Upper lobe of left lung (tissue), 6 donors: ENCODE measurements at regions not wholly inside any gene's neighbourhood (a gene's known extent, or its start where the extent isn't known, plus 50 kb on each side); places are given as distances from the start of the nearest gene placed in this dataset.

Source experiments
- ATAC-seq, 2 donors: fragments of 200-7000 bp; cut with Tn5 transposase; one replicate each; pipeline ENCODE4 v1.9.1; 2022; ENCODE audit warnings: mild to moderate bottlenecking in 2 of 2, moderate library complexity in 2 of 2; ENCODE audit not compliant: low FRiP score in 2 of 2
- DNase-seq, 2 donors: peaks; one replicate each; pipeline ENCODE4 v3.0.0-alpha.2; 2019 to 2020
- H3K27ac ChIP-seq, 4 donors: fragments of 200-600 bp; sonication (generic); one replicate each; pipeline ENCODE4 v1.5.1; 2016 to 2019
- H3K27me3 ChIP-seq, 4 donors: fragments of 200-600 bp; sonication (generic); one replicate each; pipeline ENCODE4 v1.5.1; 2017 to 2019
- H3K36me3 ChIP-seq, 4 donors: fragments of 200-600 bp; sonication (generic); one replicate each; pipeline ENCODE4 v1.5.1; 2016 to 2019
- H3K4me1 ChIP-seq, 4 donors: fragments of 200-600 bp; sonication (generic); one replicate each; pipeline ENCODE4 v1.5.1; 2018 to 2019
- H3K4me3 ChIP-seq, 4 donors: fragments of 200-600 bp; sonication (generic); one replicate each; pipeline ENCODE4 v1.5.1; 2017 to 2019; ENCODE audit warnings: mild to moderate bottlenecking in 2 of 4, moderate library complexity in 1 of 4
- H3K9me3 ChIP-seq, 4 donors: fragments of 200-600 bp; sonication (generic); one replicate each; pipeline ENCODE4 v1.5.1; 2018 to 2019
- CTCF ChIP-seq, 6 experiments: fragments of 450-650 bp in 4 of 6; fragments of 200-600 bp in 2 of 6; sonication (generic) in 2 of 6; IDR thresholded peaks; one replicate each; pipeline ENCODE4 v1.5.1; 2016 to 2019; ENCODE audit warnings: antibody characterized with exemption in 6 of 6
- EP300 ChIP-seq, 4 donors: sonication (generic); formaldehyde crosslinking; IDR thresholded peaks; one replicate each; pipeline ENCODE4 v1.5.1; 2017; ENCODE audit warnings: antibody characterized with exemption in 4 of 4, control low read depth in 2 of 4
- POLR2A ChIP-seq, 4 donors: fragments of 450-650 bp; IDR thresholded peaks; one replicate each; pipeline ENCODE4 v1.5.1; 2016 to 2017; ENCODE audit warnings: antibody characterized with exemption in 4 of 4, mild to moderate bottlenecking in 2 of 4
- POLR2AphosphoS5 ChIP-seq, 2 donors: sonication (generic); formaldehyde crosslinking; IDR thresholded peaks; one replicate each; pipeline ENCODE4 v1.5.1; 2017; ENCODE audit warnings: antibody characterized with exemption in 2 of 2
- WGBS, 2 donors: methylation state at CpG; one replicate each; pipeline ENCODE4 v1.1.5; 2017 to 2018; 5-methylcytosine and 5-hydroxymethylcytosine counted together
- donor health status: DM: no; HTN: no; CAD: no; lungs with moderate emphysema.
- donor health status: DM: no; HTN: yes; CAD: no; lungs with severe emphysema.

DNA sequence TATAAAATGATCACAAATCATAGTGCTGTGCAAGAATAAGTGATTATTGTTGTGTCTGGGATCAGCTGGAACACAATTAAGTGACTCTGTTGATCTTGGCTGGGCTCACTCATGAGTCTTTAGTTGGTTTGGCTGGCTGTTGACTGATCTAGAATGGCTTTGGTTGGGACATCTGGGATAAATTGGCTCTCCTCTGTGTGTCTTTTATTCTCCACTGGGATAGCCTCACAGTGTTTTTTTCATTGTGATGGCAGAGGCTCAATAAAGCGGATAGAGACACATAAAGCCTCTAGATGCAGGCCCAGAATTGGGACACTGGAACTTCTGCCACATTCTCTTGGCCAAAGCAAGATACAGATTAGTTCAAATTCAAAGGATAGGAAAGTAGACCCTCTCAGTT lies 735.6 kb downstream of the PDCD6IP start:
- no peak for DNase-seq
- 77 to 78% methylated on average over 1 of the region's 1 CpG for WGBS, 2 donors

GRCh38 chr3:34544136-34544535 lies 745.7 kb downstream of the PDCD6IP start:
- ATAC-seq (no peak), DNase-seq (no peak)
- Histone ChIP-seq H3K27me3 (no peaks in the 10 kb centered on the region), H3K4me3 (no peak overlapping the region), H3K36me3 (no peaks in the 10 kb centered on the region), H3K27ac (no peak overlapping the region), H3K4me1 (no peaks in the 10 kb centered on the region), H3K9me3 (no peaks in the 10 kb centered on the region)
- TF ChIP-seq CTCF (IDR thresholded peaks at IDR 0.05) (no peak), EP300 (IDR thresholded peaks at IDR 0.05) (no peak), POLR2AphosphoS5 (IDR thresholded peaks at IDR 0.05) (no peak), POLR2A (IDR thresholded peaks at IDR 0.05) (no peak)
- WGBS, 2 donors = 76 to 78% methylated on average over 4 of the region's 4 CpGs

More for the DNA sequence above, 735.6 kb downstream of the PDCD6IP start:
- Histone ChIP-seq H3K9me3 (no peaks in the 10 kb centered on the region), H3K4me3 (no peak overlapping the region), H3K27me3 (no peaks in the 10 kb centered on the region), H3K36me3 (no peaks in the 10 kb centered on the region), H3K4me1 (no peaks in the 10 kb centered on the region), H3K27ac (no peak overlapping the region)
- no peak for ATAC-seq
- TF ChIP-seq EP300 (IDR thresholded peaks at IDR 0.05) = no peak
- TF ChIP-seq POLR2AphosphoS5 (IDR thresholded peaks at IDR 0.05) = no peak
- no peak for TF ChIP-seq POLR2A (IDR thresholded peaks at IDR 0.05)
- TF ChIP-seq CTCF (IDR thresholded peaks at IDR 0.05) = no peak

GRCh38 chr3:34547297-34547920 lies 749.0 kb downstream of the PDCD6IP start:
- TF ChIP-seq POLR2AphosphoS5 (IDR thresholded peaks at IDR 0.05) (no peak), POLR2A (IDR thresholded peaks at IDR 0.05) (no peak), EP300 (IDR thresholded peaks at IDR 0.05) (no peak), CTCF (IDR thresholded peaks at IDR 0.05) (no peak)
- H3K4me1 ChIP-seq = no peaks in the 10 kb centered on the region
- no peak overlapping the region for H3K4me3 ChIP-seq
- 83% methylated on average over 2 of the region's 2 CpGs for WGBS, 2 donors
- H3K27ac ChIP-seq = no peak overlapping the region
- ATAC-seq (no peak), DNase-seq (no peak)
- no peaks in the 10 kb centered on the region for H3K27me3 ChIP-seq
- H3K9me3 ChIP-seq = no peaks in the 10 kb centered on the region
- H3K36me3 ChIP-seq = no peaks in the 10 kb centered on the region

GRCh38 chr3:34567266-34567665 lies 768.8 kb downstream of the PDCD6IP start:
- DNase-seq (no peak), ATAC-seq (no peak)
- 59 to 69% methylated on average over 1 of the region's 1 CpG for WGBS, 2 donors
- H3K36me3 ChIP-seq = no peaks in the 10 kb centered on the region
- no peak overlapping the region for H3K4me3 ChIP-seq
- TF ChIP-seq POLR2A (IDR thresholded peaks at IDR 0.05) (no peak), EP300 (IDR thresholded peaks at IDR 0.05) (no peak), CTCF (IDR thresholded peaks at IDR 0.05) (no peak), POLR2AphosphoS5 (IDR thresholded peaks at IDR 0.05) (no peak)
- no peaks in the 10 kb centered on the region for H3K27me3 ChIP-seq
- no peaks in the 10 kb centered on the region for H3K4me1 ChIP-seq
- H3K27ac ChIP-seq = no peak overlapping the region
- no peaks in the 10 kb centered on the region for H3K9me3 ChIP-seq

- TF ChIP-seq EP300 (IDR thresholded peaks at IDR 0.05) = no peak
- TF ChIP-seq POLR2AphosphoS5 (IDR thresholded peaks at IDR 0.05) = no peak
- no peak for TF ChIP-seq CTCF (IDR thresholded peaks at IDR 0.05)
- TF ChIP-seq POLR2A (IDR thresholded peaks at IDR 0.05) = no peak
- DNase-seq (no peak), ATAC-seq (no peak)
- 72 to 73% methylated on average over 4 of the region's 4 CpGs for WGBS, 2 donors
- no peaks in the 10 kb centered on the region for H3K36me3 ChIP-seq
- H3K9me3 ChIP-seq = no peaks in the 10 kb centered on the region
- H3K27ac ChIP-seq = no peak overlapping the region
- H3K4me1 ChIP-seq = no peaks in the 10 kb centered on the region
- no peaks in the 10 kb centered on the region for H3K27me3 ChIP-seq
- H3K4me3 ChIP-seq = no peak overlapping the region
Observed at GRCh38 chr3:34568766-34569165, 770.3 kb downstream of the PDCD6IP start.
